Activated naive CD8-positive, alpha-beta T cell (primary cell): ENCODE measurements at regions not wholly inside any gene's neighbourhood (a gene's known extent, or its start where the extent isn't known, plus 50 kb on each side); places are given as distances from the start of the nearest gene placed in this dataset.

Source experiments
- H3K27ac Mint-ChIP-seq: one replicate; pipeline ENCODE4 v1.8.0; 2021; ENCODE audit warnings: mixed read lengths
- H3K27me3 Mint-ChIP-seq: one replicate; pipeline ENCODE4 v1.8.0; 2021; ENCODE audit warnings: mixed read lengths
- H3K36me3 Mint-ChIP-seq: one replicate; pipeline ENCODE4 v1.8.0; 2021; ENCODE audit warnings: mixed read lengths
- H3K4me1 Mint-ChIP-seq: one replicate; pipeline ENCODE4 v1.8.0; 2021; ENCODE audit warnings: low read depth, mixed read lengths
- H3K4me3 Mint-ChIP-seq: one replicate; pipeline ENCODE4 v1.8.0; 2021; ENCODE audit warnings: mild to moderate bottlenecking, mixed read lengths
- H3K9me3 Mint-ChIP-seq: one replicate; pipeline ENCODE4 v1.8.0; 2021; ENCODE audit warnings: low read depth, mixed read lengths

GRCh38 chr11:116534270-116534975 lies 238.4 kb downstream of the BUD13 start:
- Mint-ChIP-seq H3K36me3 (no peaks in the 10 kb centered on the region), H3K4me1 (no peaks in the 10 kb centered on the region), H3K4me3 (no peak overlapping the region), H3K27me3 (peaks cover 19% of the 10 kb centered on the region), H3K27ac (no peak overlapping the region), H3K9me3 (no peaks in the 10 kb centered on the region)

GRCh38 chr11:116533186-116533825 lies 239.5 kb downstream of the BUD13 start:
- Mint-ChIP-seq H3K4me3 (no peak overlapping the region), H3K27ac (no peak overlapping the region), H3K4me1 (no peaks in the 10 kb centered on the region), H3K27me3 (peaks cover 15% of the 10 kb centered on the region), H3K36me3 (no peaks in the 10 kb centered on the region), H3K9me3 (no peaks in the 10 kb centered on the region)

GRCh38 chr11:116532066-116532465 lies 240.7 kb downstream of the BUD13 start:
- no peaks in the 10 kb centered on the region for H3K36me3 Mint-ChIP-seq
- peaks cover 15% of the 10 kb centered on the region for H3K27me3 Mint-ChIP-seq
- H3K4me1 Mint-ChIP-seq: no peaks in the 10 kb centered on the region
- H3K27ac Mint-ChIP-seq: no peak overlapping the region
- no peak overlapping the region for H3K4me3 Mint-ChIP-seq
- H3K9me3 Mint-ChIP-seq: no peaks in the 10 kb centered on the region

GRCh38 chr11:116530705-116531104 lies 242.1 kb downstream of the BUD13 start:
- peaks cover 15% of the 10 kb centered on the region for H3K27me3 Mint-ChIP-seq
- no peaks in the 10 kb centered on the region for H3K4me1 Mint-ChIP-seq
- H3K9me3 Mint-ChIP-seq: no peaks in the 10 kb centered on the region
- H3K27ac Mint-ChIP-seq: no peak overlapping the region
- no peaks in the 10 kb centered on the region for H3K36me3 Mint-ChIP-seq
- no peak overlapping the region for H3K4me3 Mint-ChIP-seq

GRCh38 chr11:116529271-116529670 lies 243.5 kb downstream of the BUD13 start:
- no peak overlapping the region for H3K4me3 Mint-ChIP-seq
- no peaks in the 10 kb centered on the region for H3K4me1 Mint-ChIP-seq
- H3K27me3 Mint-ChIP-seq: peaks cover 12% of the 10 kb centered on the region
- no peaks in the 10 kb centered on the region for H3K9me3 Mint-ChIP-seq
- no peaks in the 10 kb centered on the region for H3K36me3 Mint-ChIP-seq
- no peak overlapping the region for H3K27ac Mint-ChIP-seq

GRCh38 chr11:116527180-116527991 lies 245.4 kb downstream of the BUD13 start:
- Mint-ChIP-seq H3K27me3 (peaks cover 12% of the 10 kb centered on the region), H3K27ac (no peak overlapping the region), H3K9me3 (no peaks in the 10 kb centered on the region), H3K36me3 (no peaks in the 10 kb centered on the region), H3K4me1 (no peaks in the 10 kb centered on the region), H3K4me3 (no peak overlapping the region)

- Mint-ChIP-seq H3K9me3 (no peaks in the 10 kb centered on the region), H3K27ac (no peak overlapping the region), H3K4me1 (no peaks in the 10 kb centered on the region), H3K4me3 (no peak overlapping the region), H3K36me3 (no peaks in the 10 kb centered on the region), H3K27me3 (peaks cover 5% of the 10 kb centered on the region)
These were observed 246.8 kb downstream of the BUD13 start for GRCh38 chr11:116525961-116526495.

- no peak overlapping the region for H3K4me3 Mint-ChIP-seq
- H3K36me3 Mint-ChIP-seq: no peaks in the 10 kb centered on the region
- H3K9me3 Mint-ChIP-seq: no peaks in the 10 kb centered on the region
- H3K27ac Mint-ChIP-seq: no peak overlapping the region
- H3K4me1 Mint-ChIP-seq: no peaks in the 10 kb centered on the region
- peaks cover 11% of the 10 kb centered on the region for H3K27me3 Mint-ChIP-seq
These were observed 253.3 kb downstream of the BUD13 start for GRCh38 chr11:116519499-116519898.

- no peaks in the 10 kb centered on the region for H3K9me3 Mint-ChIP-seq
- H3K27ac Mint-ChIP-seq: no peak overlapping the region
- H3K27me3 Mint-ChIP-seq: peaks cover 15% of the 10 kb centered on the region
- H3K36me3 Mint-ChIP-seq: no peaks in the 10 kb centered on the region
- no peaks in the 10 kb centered on the region for H3K4me1 Mint-ChIP-seq
- no peak overlapping the region for H3K4me3 Mint-ChIP-seq
These were observed 254.6 kb downstream of the BUD13 start for GRCh38 chr11:116518141-116518540.

- H3K4me3 Mint-ChIP-seq: no peak overlapping the region
These were observed 255.2 kb downstream of the BUD13 start for GRCh38 chr11:116517584-116517983.

GRCh38 chr11:116517077-116517476 lies 255.7 kb downstream of the BUD13 start:
- Mint-ChIP-seq H3K4me1 (no peaks in the 10 kb centered on the region), H3K4me3 (no peak overlapping the region), H3K27ac (no peak overlapping the region), H3K9me3 (no peaks in the 10 kb centered on the region), H3K27me3 (peaks cover 15% of the 10 kb centered on the region), H3K36me3 (no peaks in the 10 kb centered on the region)

More at GRCh38 chr11:116517584-116517983, 255.2 kb downstream of the BUD13 start:
- Mint-ChIP-seq H3K27ac (no peak overlapping the region), H3K36me3 (no peaks in the 10 kb centered on the region), H3K27me3 (peaks cover 15% of the 10 kb centered on the region), H3K4me1 (no peaks in the 10 kb centered on the region), H3K9me3 (no peaks in the 10 kb centered on the region)

- Mint-ChIP-seq H3K4me3 (no peak overlapping the region), H3K4me1 (no peaks in the 10 kb centered on the region), H3K9me3 (no peaks in the 10 kb centered on the region), H3K27me3 (peaks cover 15% of the 10 kb centered on the region), H3K27ac (no peak overlapping the region), H3K36me3 (no peaks in the 10 kb centered on the region)
These were observed 257.1 kb downstream of the BUD13 start for GRCh38 chr11:116515664-116516184.

GRCh38 chr11:116513894-116514293 lies 258.9 kb downstream of the BUD13 start:
- H3K27me3 Mint-ChIP-seq: peaks cover 15% of the 10 kb centered on the region

GRCh38 chr11:116513278-116513823 lies 259.4 kb downstream of the BUD13 start:
- Mint-ChIP-seq H3K9me3 (no peaks in the 10 kb centered on the region), H3K36me3 (no peaks in the 10 kb centered on the region), H3K4me1 (no peaks in the 10 kb centered on the region), H3K27me3 (peaks cover 16% of the 10 kb centered on the region), H3K27ac (no peak overlapping the region), H3K4me3 (no peak overlapping the region)

More at GRCh38 chr11:116513894-116514293, 258.9 kb downstream of the BUD13 start:
- no peak overlapping the region for H3K27ac Mint-ChIP-seq
- no peaks in the 10 kb centered on the region for H3K36me3 Mint-ChIP-seq
- H3K4me3 Mint-ChIP-seq: no peak overlapping the region
- no peaks in the 10 kb centered on the region for H3K4me1 Mint-ChIP-seq
- no peaks in the 10 kb centered on the region for H3K9me3 Mint-ChIP-seq
